H9 (cell line): ENCODE measurements at regions not wholly inside any gene's neighbourhood (a gene's known extent, or its start where the extent isn't known, plus 50 kb on each side); places are given as distances from the start of the nearest gene placed in this dataset.

Experiments used
- DNase-seq: peaks from one replicate; pipeline ENCODE4 v3.0.0-alpha.2; 2017
- H2AFZ ChIP-seq: one replicate; pipeline ENCODE4 v1.6.1; 2013; ENCODE audit warnings: mild to moderate bottlenecking, low read length, control low read depth, moderate library complexity
- H2AK5ac ChIP-seq: 2 replicates; pipeline ENCODE4 v1.6.1; 2013; ENCODE audit warnings: low read length, control low read depth, mixed read lengths; ENCODE audit not compliant: insufficient read length
- H2BK120ac ChIP-seq: one replicate; pipeline ENCODE4 v1.6.1; 2013; ENCODE audit warnings: low read depth, mild to moderate bottlenecking, low read length, control low read depth, inconsistent platforms; ENCODE audit not compliant: poor library complexity, severe bottlenecking
- H2BK12ac ChIP-seq: 2 replicates; pipeline ENCODE4 v1.6.1; 2013; ENCODE audit warnings: low read length, control low read depth, mixed read lengths, low read depth; ENCODE audit not compliant: insufficient read length
- H2BK15ac ChIP-seq: 2 replicates; pipeline ENCODE4 v1.6.1; 2013; ENCODE audit warnings: low read depth, low read length, control low read depth
- H2BK20ac ChIP-seq: one replicate; pipeline ENCODE4 v1.6.1; 2013; ENCODE audit warnings: low read depth, mild to moderate bottlenecking, low read length, control low read depth, inconsistent platforms; ENCODE audit not compliant: poor library complexity, severe bottlenecking
- H2BK5ac ChIP-seq: 2 replicates; pipeline ENCODE4 v1.6.1; 2013; ENCODE audit warnings: low read length, control low read depth, mixed read lengths; ENCODE audit not compliant: insufficient read length
- H3K14ac ChIP-seq: 2 replicates; pipeline ENCODE4 v1.6.1; 2013; ENCODE audit warnings: low read length, control low read depth; ENCODE audit not compliant: insufficient read depth
- H3K18ac ChIP-seq: 2 replicates; pipeline ENCODE4 v1.6.1; 2013; ENCODE audit warnings: low read depth, mild to moderate bottlenecking, mixed read lengths, low read length, control low read depth; ENCODE audit not compliant: insufficient read length
- H3K23ac ChIP-seq: 2 replicates; pipeline ENCODE4 v1.6.1; 2013; ENCODE audit warnings: low read length, control low read depth, mixed read lengths, low read depth; ENCODE audit not compliant: insufficient read length
- H3K23me2 ChIP-seq: 2 replicates; pipeline ENCODE4 v1.6.1; 2013; ENCODE audit warnings: low read depth, mild to moderate bottlenecking, mixed read lengths, low read length, control low read depth; ENCODE audit not compliant: insufficient read length, poor library complexity, severe bottlenecking
- H3K27ac ChIP-seq: 2 replicates; pipeline ENCODE4 v1.5.1; 2013; ENCODE audit warnings: low read length, control low read depth, mixed read lengths, low read depth; ENCODE audit not compliant: insufficient read length
- H3K27me3 ChIP-seq: 2 replicates; pipeline ENCODE4 v1.6.1; 2013; ENCODE audit warnings: low read length, control low read depth, inconsistent platforms; ENCODE audit not compliant: insufficient read depth
- H3K4ac ChIP-seq: 2 replicates; pipeline ENCODE4 v1.6.1; 2013; ENCODE audit warnings: low read depth, mild to moderate bottlenecking, control low read depth, inconsistent platforms, low read length, moderate library complexity
- H3K4me1 ChIP-seq: 2 replicates; pipeline ENCODE4 v1.6.1; 2013; ENCODE audit warnings: low read length, control low read depth, inconsistent platforms; ENCODE audit not compliant: insufficient read depth
- H3K4me2 ChIP-seq: 2 replicates; pipeline ENCODE4 v1.6.1; 2013; ENCODE audit warnings: low read length, control low read depth, mixed read lengths; ENCODE audit not compliant: insufficient read length, insufficient read depth
- H3K56ac ChIP-seq: 2 replicates; pipeline ENCODE4 v1.6.1; 2013; ENCODE audit warnings: low read depth, mild to moderate bottlenecking, mixed read lengths, low read length, control low read depth; ENCODE audit not compliant: insufficient read length
- H3K79me1 ChIP-seq: 2 replicates; pipeline ENCODE4 v1.6.1; 2013; ENCODE audit warnings: low read depth, mild to moderate bottlenecking, moderate library complexity, low read length, control low read depth, inconsistent platforms; ENCODE audit not compliant: insufficient read depth, poor library complexity, severe bottlenecking
- H3K79me2 ChIP-seq: 2 replicates; pipeline ENCODE4 v1.6.1; 2013; ENCODE audit warnings: low read length, control low read depth, inconsistent platforms; ENCODE audit not compliant: insufficient read depth
- H3K9ac ChIP-seq: 2 replicates; pipeline ENCODE4 v1.6.1; 2013; ENCODE audit warnings: low read length, control low read depth, mixed read lengths; ENCODE audit not compliant: insufficient read length; ENCODE audit errors: extremely low read depth
- H3K9me3 ChIP-seq: one replicate; pipeline ENCODE4 v1.6.1; 2013; ENCODE audit warnings: low read depth, low read length, inconsistent platforms; ENCODE audit not compliant: control insufficient read depth
- H3T11ph ChIP-seq: one replicate; pipeline ENCODE4 v1.6.1; 2013; ENCODE audit warnings: mild to moderate bottlenecking, low read length, control low read depth, inconsistent platforms
- H4K20me1 ChIP-seq: one replicate; pipeline ENCODE4 v1.6.1; 2013; ENCODE audit not compliant: control insufficient read depth, insufficient read length, insufficient read depth
- H4K5ac ChIP-seq: 2 replicates; pipeline ENCODE4 v1.6.1; 2013; ENCODE audit warnings: low read depth, mild to moderate bottlenecking, mixed read lengths, low read length, control low read depth; ENCODE audit not compliant: insufficient read length
- H4K8ac ChIP-seq: replicated peaks from 2 replicates; pipeline ENCODE4 v1.6.1; 2013; ENCODE audit warnings: low read length, control low read depth, mixed read lengths, low read depth; ENCODE audit not compliant: insufficient read length
- H4K91ac ChIP-seq: 2 replicates; pipeline ENCODE4 v1.6.1; 2013; ENCODE audit warnings: low read depth, mild to moderate bottlenecking, moderate library complexity, mixed read lengths, low read length, control low read depth; ENCODE audit not compliant: insufficient read length
- H3K27ac Mint-ChIP-seq, 3 experiments: 2 replicates in 2 of 3; 3 replicates in 1 of 3; pipeline ENCODE4 v1.8.0; 2020 to 2021; ENCODE audit warnings: mixed read lengths in 3 of 3, mild to moderate bottlenecking in 1 of 3, moderate library complexity in 1 of 3
- H3K27me3 Mint-ChIP-seq: 2 replicates; pipeline ENCODE4 v1.8.0; 2021; ENCODE audit warnings: low read depth, mild to moderate bottlenecking, moderate library complexity, mixed read lengths
- H3K36me3 Mint-ChIP-seq, 3 experiments: 2 replicates in 2 of 3; 3 replicates in 1 of 3; pipeline ENCODE4 v1.8.0; 2020 to 2021; ENCODE audit warnings: low read depth in 3 of 3, mixed read lengths in 3 of 3; ENCODE audit not compliant: insufficient read depth in 1 of 3
- H3K4me1 Mint-ChIP-seq, 2 experiments: 2 replicates each; pipeline ENCODE4 v1.8.0; 2020; ENCODE audit warnings: mixed read lengths in 2 of 2
- H3K4me3 Mint-ChIP-seq, 2 experiments: 2 replicates in 1 of 2; 3 replicates in 1 of 2; pipeline ENCODE4 v1.8.0; 2020 to 2021; ENCODE audit warnings: mild to moderate bottlenecking in 2 of 2, mixed read lengths in 2 of 2, moderate library complexity in 1 of 2
- H3K9me3 Mint-ChIP-seq, 2 experiments: 2 replicates in 1 of 2; 3 replicates in 1 of 2; pipeline ENCODE4 v1.8.0; 2020; ENCODE audit warnings: mild to moderate bottlenecking in 2 of 2, mixed read lengths in 2 of 2, moderate library complexity in 1 of 2
- WGBS: extraction: QIAGEN DNeasy Blood & Tissue Kit; methylation state at CpG from one replicate; pipeline ENCODE4 v1.1.7; 2013; ENCODE audit warnings: missing lambda C conversion rate, low lambda C conversion rate, mixed read lengths; ENCODE audit not compliant: insufficient read length; ENCODE audit errors: extremely low coverage; 5-methylcytosine and 5-hydroxymethylcytosine counted together
- TF ChIP-seq, protein P1 (sequence below): fragments of 200-600 bp; sonication (generic); conservative IDR thresholded peaks from 3 replicates; pipeline ENCODE4 v1.8.0; 2021; ENCODE audit warnings: antibody characterized with exemption, mild to moderate bottlenecking

DNA sequence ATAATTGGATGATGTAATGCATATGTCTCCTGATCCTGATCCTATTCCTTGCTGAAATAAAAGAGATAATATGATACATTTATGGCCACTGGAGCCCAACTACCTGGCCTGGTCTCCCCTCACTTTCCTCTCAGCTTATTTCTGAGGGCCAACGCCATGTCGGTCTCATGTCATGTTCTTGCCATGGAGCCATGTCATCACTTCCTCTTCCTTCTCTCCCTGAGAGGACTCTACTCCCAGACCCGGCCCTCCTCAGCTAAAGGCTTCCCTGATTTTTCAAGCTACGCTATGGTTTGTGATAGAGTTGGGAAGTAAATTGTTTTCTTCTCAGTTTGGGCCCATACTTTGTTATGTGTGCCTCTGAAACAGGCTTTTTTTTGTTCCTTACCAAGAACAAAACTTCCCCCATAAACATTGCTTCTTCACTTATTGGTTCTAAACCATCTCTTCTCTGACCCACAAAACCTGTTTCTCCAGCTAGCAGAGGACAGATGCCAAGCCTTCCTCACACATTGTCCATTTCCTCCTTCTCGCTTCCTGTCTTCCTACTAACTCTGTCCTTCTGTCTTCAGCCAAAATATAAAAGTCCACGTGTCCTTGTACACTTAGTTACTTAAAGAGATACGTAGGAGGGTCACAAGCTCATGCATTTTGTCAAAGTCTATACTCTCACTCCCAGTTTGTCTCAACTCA lies 319.9 kb upstream of the DACH1 start:
- no peaks in the 10 kb centered on the region for H3K27me3 Mint-ChIP-seq
- H3K4me1 Mint-ChIP-seq, result no peaks in the 10 kb centered on the region
- Histone ChIP-seq H2AFZ (no peak overlapping the region), H3K18ac (no peak overlapping the region), H2BK20ac (no peak overlapping the region), H2BK12ac (no peak overlapping the region), H4K8ac (no peak overlapping the region), H2BK5ac (no peak overlapping the region), H2BK15ac (no peak overlapping the region), H4K20me1 (no peaks in the 10 kb centered on the region), H2BK120ac (no peak overlapping the region), H3K79me2 (no peaks in the 10 kb centered on the region), H3K79me1 (no peaks in the 10 kb centered on the region), H3K56ac (no peak overlapping the region), H3T11ph (no peak overlapping the region), H3K23ac (no peak overlapping the region), H3K9ac (no peak overlapping the region), H3K27ac (no peak overlapping the region), H3K4me1 (no peaks in the 10 kb centered on the region), H2AK5ac (no peak overlapping the region), H3K27me3 (no peaks in the 10 kb centered on the region), H4K91ac (no peak overlapping the region), H3K4me2 (no peak overlapping the region), H3K14ac (no peak overlapping the region), H3K23me2 (no peaks in the 10 kb centered on the region), H3K4ac (no peak overlapping the region), H4K5ac (no peak overlapping the region), H3K9me3 (no peaks in the 10 kb centered on the region)
- H3K27ac Mint-ChIP-seq, result no peak overlapping the region
- no CpG with 5 or more reads among the region's 7 CpGs for WGBS
- H3K9me3 Mint-ChIP-seq, result no peaks in the 10 kb centered on the region
- no peak for DNase-seq
- H3K4me3 Mint-ChIP-seq, result no peak overlapping the region
- no peaks in the 10 kb centered on the region for H3K36me3 Mint-ChIP-seq
- TF ChIP-seq, protein P1, sequence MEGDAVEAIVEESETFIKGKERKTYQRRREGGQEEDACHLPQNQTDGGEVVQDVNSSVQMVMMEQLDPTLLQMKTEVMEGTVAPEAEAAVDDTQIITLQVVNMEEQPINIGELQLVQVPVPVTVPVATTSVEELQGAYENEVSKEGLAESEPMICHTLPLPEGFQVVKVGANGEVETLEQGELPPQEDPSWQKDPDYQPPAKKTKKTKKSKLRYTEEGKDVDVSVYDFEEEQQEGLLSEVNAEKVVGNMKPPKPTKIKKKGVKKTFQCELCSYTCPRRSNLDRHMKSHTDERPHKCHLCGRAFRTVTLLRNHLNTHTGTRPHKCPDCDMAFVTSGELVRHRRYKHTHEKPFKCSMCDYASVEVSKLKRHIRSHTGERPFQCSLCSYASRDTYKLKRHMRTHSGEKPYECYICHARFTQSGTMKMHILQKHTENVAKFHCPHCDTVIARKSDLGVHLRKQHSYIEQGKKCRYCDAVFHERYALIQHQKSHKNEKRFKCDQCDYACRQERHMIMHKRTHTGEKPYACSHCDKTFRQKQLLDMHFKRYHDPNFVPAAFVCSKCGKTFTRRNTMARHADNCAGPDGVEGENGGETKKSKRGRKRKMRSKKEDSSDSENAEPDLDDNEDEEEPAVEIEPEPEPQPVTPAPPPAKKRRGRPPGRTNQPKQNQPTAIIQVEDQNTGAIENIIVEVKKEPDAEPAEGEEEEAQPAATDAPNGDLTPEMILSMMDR, result no peak
